Peyer's patch (tissue), 4 donors: ENCODE measurements at regions not wholly inside any gene's neighbourhood (a gene's known extent, or its start where the extent isn't known, plus 50 kb on each side); places are given as distances from the start of the nearest gene placed in this dataset.

Source experiments
- DNase-seq, 3 donors: peaks; one replicate each; pipeline ENCODE4 v3.0.0-alpha.2; 2017 to 2019
- H3K27ac ChIP-seq, 4 donors: fragments of 200-600 bp; sonication (generic); one replicate each; pipeline ENCODE4 v1.5.1; 2016 to 2019
- H3K27me3 ChIP-seq, 2 donors: fragments of 200-600 bp; sonication (generic); one replicate each; pipeline ENCODE4 v1.5.1; 2019
- H3K36me3 ChIP-seq, 3 donors: fragments of 200-600 bp; sonication (generic); one replicate each; pipeline ENCODE4 v1.5.1; 2016 to 2019
- H3K4me1 ChIP-seq, 4 donors: fragments of 200-600 bp; sonication (generic); one replicate each; pipeline ENCODE4 v1.5.1; 2016 to 2019
- H3K4me3 ChIP-seq, 4 donors: fragments of 200-600 bp; sonication (generic); 1 replicate in 3 of 4; 2 replicates in 1 of 4; pipeline ENCODE4 v1.5.1; 2016 to 2019; ENCODE audit warnings: mild to moderate bottlenecking in 1 of 4
- H3K9me3 ChIP-seq, 4 donors: fragments of 200-600 bp; sonication (generic); one replicate each; pipeline ENCODE4 v1.5.1; 2016 to 2019; ENCODE audit warnings: mild to moderate bottlenecking in 1 of 4
- POLR2A ChIP-seq, 2 donors: fragments of 450-650 bp; IDR thresholded peaks; one replicate each; pipeline ENCODE4 v1.5.1; 2017; ENCODE audit warnings: antibody characterized with exemption in 2 of 2, mild to moderate bottlenecking in 2 of 2, moderate library complexity in 2 of 2
- TF ChIP-seq, protein P1 (sequence below), 6 experiments: fragments of 450-650 bp in 4 of 6; fragments of 200-600 bp in 2 of 6; sonication (generic) in 1 of 6; IDR thresholded peaks; one replicate each; pipeline ENCODE4 v1.5.1; 2017 to 2019; ENCODE audit warnings: antibody characterized with exemption in 6 of 6, mild to moderate bottlenecking in 3 of 6, moderate library complexity in 1 of 6

DNA sequence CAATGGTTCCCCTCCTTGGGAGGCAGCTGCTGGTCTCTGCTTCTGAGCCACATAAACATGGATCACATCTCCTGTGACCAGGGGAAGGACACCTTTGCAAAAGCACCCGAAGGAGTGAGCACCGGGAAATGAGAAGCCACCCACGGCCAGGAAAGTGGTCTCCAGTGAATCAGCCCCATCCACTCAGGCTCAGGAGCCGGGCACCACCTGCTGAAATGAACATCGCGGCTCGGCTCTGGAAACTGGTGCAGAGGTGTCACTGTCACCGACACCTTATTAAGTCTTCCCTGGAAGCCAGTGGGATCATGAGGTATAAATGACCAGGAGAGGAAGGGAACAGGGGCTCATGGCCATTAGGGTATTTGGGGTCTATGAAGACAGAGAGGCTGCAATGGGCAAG, 207.2 kb upstream of the C1orf174 start:
- Histone ChIP-seq H3K36me3 (no peaks in the 10 kb centered on the region), H3K4me3 (no peak overlapping the region), H3K27me3 (no peaks in the 10 kb centered on the region), H3K4me1 (no peaks in the 10 kb centered on the region), H3K27ac (no peak overlapping the region), H3K9me3 (no peaks in the 10 kb centered on the region)
- TF ChIP-seq POLR2A (IDR thresholded peaks at IDR 0.05), result no peak
- TF ChIP-seq, protein P1, sequence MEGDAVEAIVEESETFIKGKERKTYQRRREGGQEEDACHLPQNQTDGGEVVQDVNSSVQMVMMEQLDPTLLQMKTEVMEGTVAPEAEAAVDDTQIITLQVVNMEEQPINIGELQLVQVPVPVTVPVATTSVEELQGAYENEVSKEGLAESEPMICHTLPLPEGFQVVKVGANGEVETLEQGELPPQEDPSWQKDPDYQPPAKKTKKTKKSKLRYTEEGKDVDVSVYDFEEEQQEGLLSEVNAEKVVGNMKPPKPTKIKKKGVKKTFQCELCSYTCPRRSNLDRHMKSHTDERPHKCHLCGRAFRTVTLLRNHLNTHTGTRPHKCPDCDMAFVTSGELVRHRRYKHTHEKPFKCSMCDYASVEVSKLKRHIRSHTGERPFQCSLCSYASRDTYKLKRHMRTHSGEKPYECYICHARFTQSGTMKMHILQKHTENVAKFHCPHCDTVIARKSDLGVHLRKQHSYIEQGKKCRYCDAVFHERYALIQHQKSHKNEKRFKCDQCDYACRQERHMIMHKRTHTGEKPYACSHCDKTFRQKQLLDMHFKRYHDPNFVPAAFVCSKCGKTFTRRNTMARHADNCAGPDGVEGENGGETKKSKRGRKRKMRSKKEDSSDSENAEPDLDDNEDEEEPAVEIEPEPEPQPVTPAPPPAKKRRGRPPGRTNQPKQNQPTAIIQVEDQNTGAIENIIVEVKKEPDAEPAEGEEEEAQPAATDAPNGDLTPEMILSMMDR (IDR thresholded peaks at IDR 0.05), result no peak
- no peak for DNase-seq

DNA sequence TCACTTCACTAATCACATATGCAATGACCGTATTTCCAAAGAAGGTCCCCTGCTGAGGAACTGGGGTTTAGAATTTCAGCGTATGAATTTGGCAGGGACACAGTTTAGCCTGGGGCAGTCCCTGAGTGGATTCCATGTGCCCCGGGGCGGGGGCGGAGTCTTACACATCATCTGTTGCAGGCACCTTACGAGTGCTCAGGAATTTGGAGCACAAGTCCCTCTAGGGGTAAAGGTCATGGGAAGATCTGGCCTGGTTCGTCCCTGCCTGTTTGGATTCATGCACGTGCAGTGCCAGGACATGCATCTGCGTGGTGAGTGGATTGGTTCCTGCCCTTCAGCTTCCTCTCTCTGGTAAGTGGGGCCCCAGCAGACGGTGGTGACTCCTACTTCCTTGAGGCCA, 208.3 kb upstream of the C1orf174 start:
- TF ChIP-seq, protein P1 (IDR thresholded peaks at IDR 0.05), result no peak
- no peak for TF ChIP-seq POLR2A (IDR thresholded peaks at IDR 0.05)
- no peaks in the 10 kb centered on the region for H3K4me1 ChIP-seq
- no peaks in the 10 kb centered on the region for H3K27me3 ChIP-seq
- no peak overlapping the region for H3K27ac ChIP-seq
- H3K4me3 ChIP-seq, result no peak overlapping the region
- H3K9me3 ChIP-seq, result no peaks in the 10 kb centered on the region
- peak in 1 of 3 donors; percentile 19 for DNase-seq
- no peaks in the 10 kb centered on the region for H3K36me3 ChIP-seq

DNA sequence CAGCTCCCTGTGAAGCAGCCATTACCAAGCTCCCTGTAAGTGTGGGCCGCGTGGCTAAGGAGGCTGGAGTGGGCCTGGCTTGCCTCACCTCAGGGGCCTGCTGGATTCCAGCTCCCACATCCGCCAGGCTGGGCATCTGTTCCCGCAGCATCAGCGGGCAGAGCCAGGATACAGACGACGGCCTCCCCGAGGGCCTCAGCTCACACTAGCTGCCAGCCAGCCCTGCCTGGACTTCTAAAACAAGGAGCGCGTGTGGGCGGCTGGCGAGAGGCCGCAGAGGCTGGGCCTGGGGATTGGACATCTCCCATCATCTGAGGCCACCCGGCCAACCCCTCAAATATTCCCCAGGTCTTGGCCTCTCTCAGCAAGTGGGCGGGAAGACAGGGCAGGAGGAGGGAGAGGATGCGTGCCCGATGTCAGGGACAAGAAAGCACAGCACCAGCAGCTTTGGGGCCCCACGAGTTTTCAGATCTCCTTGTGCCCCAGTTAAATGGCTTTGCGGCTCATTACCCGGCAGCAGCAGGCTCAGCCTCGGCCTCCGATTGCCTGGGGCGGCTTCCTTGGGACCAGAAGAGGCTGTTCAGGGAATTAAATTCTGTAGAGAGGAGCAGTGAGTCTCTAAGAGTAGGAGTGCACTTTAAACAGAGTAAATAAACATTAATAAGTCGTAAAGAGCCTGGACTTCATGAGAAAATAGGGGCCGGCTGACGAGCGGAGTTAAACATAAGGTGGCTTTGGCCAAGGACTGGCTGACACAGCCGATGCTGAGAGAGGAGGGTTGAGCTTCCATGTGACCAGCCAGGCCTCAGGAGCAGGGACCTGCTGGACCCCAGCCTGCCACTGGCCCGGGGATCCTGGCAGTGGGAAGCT, 208.9 kb upstream of the C1orf174 start:
- TF ChIP-seq, protein P1 (IDR thresholded peaks at IDR 0.05), result no peak
- TF ChIP-seq POLR2A (IDR thresholded peaks at IDR 0.05), result no peak
- Histone ChIP-seq H3K4me1 (no peaks in the 10 kb centered on the region), H3K27ac (no peak overlapping the region), H3K9me3 (no peaks in the 10 kb centered on the region), H3K36me3 (no peaks in the 10 kb centered on the region), H3K4me3 (no peak overlapping the region), H3K27me3 (no peaks in the 10 kb centered on the region)
- peak in 1 of 3 donors; percentile 21 for DNase-seq

DNA sequence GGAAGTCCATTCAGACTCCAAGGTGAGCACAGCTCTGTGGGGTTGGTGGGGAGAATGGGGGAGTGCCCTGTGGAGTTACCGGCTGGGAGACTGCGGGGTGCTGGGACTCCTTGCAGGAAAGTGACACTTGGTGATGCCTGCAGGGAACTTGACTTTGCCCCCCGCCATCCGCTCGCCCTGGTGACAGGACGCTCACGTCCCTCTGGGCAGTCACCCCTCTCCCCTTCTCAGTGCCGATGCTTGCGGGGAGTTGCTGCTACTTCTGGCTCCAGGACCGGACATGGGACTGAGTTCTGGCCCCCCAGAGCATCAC, 209.5 kb upstream of the C1orf174 start:
- TF ChIP-seq, protein P1 (IDR thresholded peaks at IDR 0.05), result no peak
- TF ChIP-seq POLR2A (IDR thresholded peaks at IDR 0.05), result no peak
- no peaks in the 10 kb centered on the region for H3K9me3 ChIP-seq
- peak in 1 of 3 donors; percentile 37 for DNase-seq
- H3K27ac ChIP-seq, result no peak overlapping the region
- H3K36me3 ChIP-seq, result no peaks in the 10 kb centered on the region
- H3K4me3 ChIP-seq, result no peak overlapping the region
- H3K27me3 ChIP-seq, result no peaks in the 10 kb centered on the region
- no peaks in the 10 kb centered on the region for H3K4me1 ChIP-seq

DNA sequence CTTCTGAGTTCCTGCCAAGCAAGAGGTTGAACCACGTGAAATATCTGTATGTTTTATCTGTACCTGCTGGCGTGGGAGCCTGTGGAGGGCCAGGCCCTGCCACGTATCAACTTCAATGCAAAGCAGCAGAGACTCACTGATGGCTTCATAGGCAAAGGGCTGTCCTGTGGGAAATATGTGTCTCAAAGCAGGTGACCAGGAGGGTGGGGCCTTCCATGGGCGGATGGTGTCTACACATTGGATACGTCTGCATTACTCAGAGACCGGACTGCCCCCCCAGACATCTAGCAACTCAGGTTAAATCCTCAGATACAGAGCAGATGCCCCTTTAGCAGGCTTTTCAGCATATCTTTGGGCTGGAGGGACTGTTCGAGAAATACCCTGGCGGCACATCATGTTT, 210.8 kb upstream of the C1orf174 start:
- Histone ChIP-seq H3K9me3 (no peaks in the 10 kb centered on the region), H3K4me1 (no peaks in the 10 kb centered on the region), H3K36me3 (no peaks in the 10 kb centered on the region), H3K27ac (no peak overlapping the region), H3K27me3 (no peaks in the 10 kb centered on the region), H3K4me3 (no peak overlapping the region)
- DNase-seq, result no peak
- no peak for TF ChIP-seq POLR2A (IDR thresholded peaks at IDR 0.05)
- TF ChIP-seq, protein P1 (IDR thresholded peaks at IDR 0.05), result no peak
